ENCODE measurements at regions not wholly inside any gene's neighbourhood (a gene's known extent, or its start where the extent isn't known, plus 50 kb on each side); places are given as distances from the start of the nearest gene placed in this dataset.

DNA sequence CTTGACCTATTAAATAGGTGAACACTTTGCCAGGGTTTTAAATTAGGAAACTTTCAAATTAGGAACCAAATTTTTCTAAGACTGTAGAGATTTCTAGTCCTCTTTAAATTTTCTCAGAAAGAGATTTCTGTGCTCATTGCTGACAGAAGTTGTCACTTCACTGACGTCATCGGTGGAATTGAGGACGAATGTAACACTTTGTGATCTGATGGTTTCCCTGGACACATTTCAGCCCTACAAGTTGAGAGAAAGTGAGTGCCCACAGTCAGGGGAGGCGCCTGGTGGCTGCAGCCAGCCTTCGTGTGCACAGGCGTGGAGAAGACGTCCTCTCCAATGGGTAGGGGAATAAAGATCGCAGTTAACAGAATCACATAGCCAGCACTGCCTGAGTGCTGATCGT lies 396.5 kb upstream of the TSHZ3 start:
- H3K4me1 ChIP-seq (ENCODE audit: control insufficient read depth in 1 of 2, insufficient read depth in 2 of 2, low read depth in 1 of 2, low read length in 1 of 2) = no peaks in the 10 kb centered on the region
- H3K27me3 ChIP-seq (ENCODE audit: insufficient read depth) = no peaks in the 10 kb centered on the region
- no peaks in the 10 kb centered on the region for H3K9me2 ChIP-seq
- ChIA-PET CTCF (no interaction called here), POLR2A (no interaction called here)
- WGBS (ENCODE audit: low lambda C conversion rate) = 40% methylated on average over 9 of the region's 9 CpGs
- H3K27ac ChIP-seq (ENCODE audit: low read depth in 2 of 2, low read length in 1 of 2) = no peak overlapping the region
- no peaks in the 10 kb centered on the region for H4K20me1 ChIP-seq (ENCODE audit: insufficient read depth)
- no peaks in the 10 kb centered on the region for H3K9me3 ChIP-seq
- no peak overlapping the region for H3K4me2 ChIP-seq
- no peak for TF ChIP-seq ZBTB33 (IDR thresholded peaks at IDR 0.05; ENCODE audit: borderline replicate concordance, low read depth)
- TF ChIP-seq TEAD4 (IDR thresholded peaks at IDR 0.05; ENCODE audit: borderline replicate concordance, insufficient read depth) = no peak
- TF ChIP-seq FOXM1 (IDR thresholded peaks at IDR 0.05; ENCODE audit: low read depth) = no peak
- no peak for TF ChIP-seq FOSL2 (IDR thresholded peaks at IDR 0.05; ENCODE audit: borderline replicate concordance, low read depth)
- no peak for TF ChIP-seq MXI1 (IDR thresholded peaks at IDR 0.05; ENCODE audit: low read depth, low read length)
- no peak for TF ChIP-seq USF1 (IDR thresholded peaks at IDR 0.05; ENCODE audit: borderline replicate concordance, low read depth)
- TF ChIP-seq SMC3 (IDR thresholded peaks at IDR 0.05; ENCODE audit: low read depth, low read length) = no peak
- TF ChIP-seq NFIC (IDR thresholded peaks at IDR 0.05; ENCODE audit: borderline replicate concordance) = no peak
- TF ChIP-seq RXRA (IDR thresholded peaks at IDR 0.05; ENCODE audit: borderline replicate concordance, low read depth) = no peak
- TF ChIP-seq, protein P1, sequence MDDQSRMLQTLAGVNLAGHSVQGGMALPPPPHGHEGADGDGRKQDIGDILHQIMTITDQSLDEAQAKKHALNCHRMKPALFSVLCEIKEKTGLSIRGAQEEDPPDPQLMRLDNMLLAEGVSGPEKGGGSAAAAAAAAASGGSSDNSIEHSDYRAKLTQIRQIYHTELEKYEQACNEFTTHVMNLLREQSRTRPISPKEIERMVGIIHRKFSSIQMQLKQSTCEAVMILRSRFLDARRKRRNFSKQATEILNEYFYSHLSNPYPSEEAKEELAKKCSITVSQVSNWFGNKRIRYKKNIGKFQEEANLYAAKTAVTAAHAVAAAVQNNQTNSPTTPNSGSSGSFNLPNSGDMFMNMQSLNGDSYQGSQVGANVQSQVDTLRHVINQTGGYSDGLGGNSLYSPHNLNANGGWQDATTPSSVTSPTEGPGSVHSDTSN (IDR thresholded peaks at IDR 0.05) = no peak
- no peak overlapping the region for H3K9ac ChIP-seq
- no peak overlapping the region for H2AFZ ChIP-seq (ENCODE audit: low read depth)
- no peak for DNase-seq
- H3K79me2 ChIP-seq (ENCODE audit: insufficient read depth) = no peaks in the 10 kb centered on the region
- H3K36me3 ChIP-seq (replicated peaks in 1 of 2; ENCODE audit: control insufficient read depth in 1 of 2, insufficient read depth in 2 of 2, low read length in 1 of 2) = no peaks in the 10 kb centered on the region
- no peaks in the 10 kb centered on the region for H3F3A ChIP-seq (replicated peaks; ENCODE audit: insufficient read depth)
- no peak overlapping the region for H3K4me3 ChIP-seq (ENCODE audit: low read depth in 2 of 2, low read length in 1 of 2)

GRCh38 chr19:31749231-31749630 lies 400.0 kb upstream of the TSHZ3 start:
- CTCF ChIA-PET = no interaction called here
- POLR2A ChIA-PET = no interaction called here

More at GRCh38 chr19:31749231-31749630, 400.0 kb upstream of the TSHZ3 start:
- Histone ChIP-seq H3F3A (replicated peaks; ENCODE audit: insufficient read depth) (no peaks in the 10 kb centered on the region), H3K9me2 (no peaks in the 10 kb centered on the region), H3K4me2 (no peak overlapping the region), H3K36me3 (replicated peaks in 1 of 2; ENCODE audit: control insufficient read depth in 1 of 2, insufficient read depth in 2 of 2, low read length in 1 of 2) (no peaks in the 10 kb centered on the region), H3K9me3 (no peaks in the 10 kb centered on the region), H2AFZ (ENCODE audit: low read depth) (no peak overlapping the region), H3K9ac (no peak overlapping the region), H3K79me2 (ENCODE audit: insufficient read depth) (no peaks in the 10 kb centered on the region), H3K27me3 (ENCODE audit: insufficient read depth) (no peaks in the 10 kb centered on the region), H3K4me3 (ENCODE audit: low read depth in 2 of 2, low read length in 1 of 2) (no peak overlapping the region), H3K27ac (ENCODE audit: low read depth in 2 of 2, low read length in 1 of 2) (no peak overlapping the region), H4K20me1 (ENCODE audit: insufficient read depth) (no peaks in the 10 kb centered on the region), H3K4me1 (ENCODE audit: control insufficient read depth in 1 of 2, insufficient read depth in 2 of 2, low read depth in 1 of 2, low read length in 1 of 2) (no peaks in the 10 kb centered on the region)
- TF ChIP-seq TAF1 (IDR thresholded peaks at IDR 0.05; ENCODE audit: borderline replicate concordance, low read depth, low read length) (no peak), FOXJ3 (CRISPR knock-in tag; IDR thresholded peaks at IDR 0.05) (no peak), RAD21 (IDR thresholded peaks at IDR 0.05; ENCODE audit: low read length) (no peak), NFIC (IDR thresholded peaks at IDR 0.05; ENCODE audit: borderline replicate concordance) (no peak), SIN3A (IDR thresholded peaks at IDR 0.05; ENCODE audit: borderline replicate concordance, low read depth, low read length) (no peak), NRF1 (IDR thresholded peaks at IDR 0.05; ENCODE audit: low read depth, low read length) (no peak), GATA2 (CRISPR knock-in tag; IDR thresholded peaks at IDR 0.05) (no peak), JUND (IDR thresholded peaks at IDR 0.05) (no peak), FOXM1 (IDR thresholded peaks at IDR 0.05; ENCODE audit: low read depth) (no peak), YY1 (IDR thresholded peaks at IDR 0.05; ENCODE audit: low read depth) (no peak), USF1 (IDR thresholded peaks at IDR 0.05; ENCODE audit: borderline replicate concordance, low read depth) (no peak), RXRA (IDR thresholded peaks at IDR 0.05; ENCODE audit: borderline replicate concordance, low read depth) (no peak), TCF12 (IDR thresholded peaks at IDR 0.05) (no peak)
- TF ChIP-seq, protein P2, sequence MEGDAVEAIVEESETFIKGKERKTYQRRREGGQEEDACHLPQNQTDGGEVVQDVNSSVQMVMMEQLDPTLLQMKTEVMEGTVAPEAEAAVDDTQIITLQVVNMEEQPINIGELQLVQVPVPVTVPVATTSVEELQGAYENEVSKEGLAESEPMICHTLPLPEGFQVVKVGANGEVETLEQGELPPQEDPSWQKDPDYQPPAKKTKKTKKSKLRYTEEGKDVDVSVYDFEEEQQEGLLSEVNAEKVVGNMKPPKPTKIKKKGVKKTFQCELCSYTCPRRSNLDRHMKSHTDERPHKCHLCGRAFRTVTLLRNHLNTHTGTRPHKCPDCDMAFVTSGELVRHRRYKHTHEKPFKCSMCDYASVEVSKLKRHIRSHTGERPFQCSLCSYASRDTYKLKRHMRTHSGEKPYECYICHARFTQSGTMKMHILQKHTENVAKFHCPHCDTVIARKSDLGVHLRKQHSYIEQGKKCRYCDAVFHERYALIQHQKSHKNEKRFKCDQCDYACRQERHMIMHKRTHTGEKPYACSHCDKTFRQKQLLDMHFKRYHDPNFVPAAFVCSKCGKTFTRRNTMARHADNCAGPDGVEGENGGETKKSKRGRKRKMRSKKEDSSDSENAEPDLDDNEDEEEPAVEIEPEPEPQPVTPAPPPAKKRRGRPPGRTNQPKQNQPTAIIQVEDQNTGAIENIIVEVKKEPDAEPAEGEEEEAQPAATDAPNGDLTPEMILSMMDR (IDR thresholded peaks at IDR 0.05) = no peak
- TF ChIP-seq, protein P3, sequence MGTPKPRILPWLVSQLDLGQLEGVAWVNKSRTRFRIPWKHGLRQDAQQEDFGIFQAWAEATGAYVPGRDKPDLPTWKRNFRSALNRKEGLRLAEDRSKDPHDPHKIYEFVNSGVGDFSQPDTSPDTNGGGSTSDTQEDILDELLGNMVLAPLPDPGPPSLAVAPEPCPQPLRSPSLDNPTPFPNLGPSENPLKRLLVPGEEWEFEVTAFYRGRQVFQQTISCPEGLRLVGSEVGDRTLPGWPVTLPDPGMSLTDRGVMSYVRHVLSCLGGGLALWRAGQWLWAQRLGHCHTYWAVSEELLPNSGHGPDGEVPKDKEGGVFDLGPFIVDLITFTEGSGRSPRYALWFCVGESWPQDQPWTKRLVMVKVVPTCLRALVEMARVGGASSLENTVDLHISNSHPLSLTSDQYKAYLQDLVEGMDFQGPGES (IDR thresholded peaks at IDR 0.05; ENCODE audit: low read depth, low read length) = no peak
- DNase-seq = no peak
- WGBS (ENCODE audit: low lambda C conversion rate) = 20% methylated on average over 8 of the region's 8 CpGs

All from SK-N-SH (cell line).